Ectodermal cell (in vitro differentiated cells): ENCODE measurements at regions not wholly inside any gene's neighbourhood (a gene's known extent, or its start where the extent isn't known, plus 50 kb on each side); places are given as distances from the start of the nearest gene placed in this dataset.

ENCODE experiments used
- H3K27ac ChIP-seq: 2 replicates; pipeline ENCODE4 v1.7.0; 2013; ENCODE audit warnings: mild to moderate bottlenecking, low read depth, low read length; ENCODE audit not compliant: insufficient read depth, poor library complexity, severe bottlenecking
- H3K27me3 ChIP-seq: 2 replicates; pipeline ENCODE4 v1.7.0; 2013; ENCODE audit warnings: mild to moderate bottlenecking, low read length; ENCODE audit not compliant: insufficient read depth, control insufficient read depth, poor library complexity, severe bottlenecking
- H3K36me3 ChIP-seq: one replicate; pipeline ENCODE4 v1.7.0; 2013; ENCODE audit warnings: low read length; ENCODE audit not compliant: control insufficient read depth, insufficient read depth
- H3K4me1 ChIP-seq: one replicate; pipeline ENCODE4 v1.7.0; 2013; ENCODE audit warnings: low read length; ENCODE audit not compliant: control insufficient read depth, insufficient read depth
- H3K4me3 ChIP-seq: 2 replicates; pipeline ENCODE4 v1.7.0; 2013; ENCODE audit warnings: low read depth, low read length, control low read depth; ENCODE audit not compliant: insufficient read depth
- H3K9me3 ChIP-seq: 2 replicates; pipeline ENCODE4 v1.7.0; 2013; ENCODE audit warnings: mild to moderate bottlenecking, low read length, moderate library complexity; ENCODE audit not compliant: control insufficient read depth
- WGBS, 2 experiments: methylation state at CpG; one replicate each; pipeline ENCODE4 v1.1.7; 2013; ENCODE audit warnings: missing lambda C conversion rate in 2 of 2; 5-methylcytosine and 5-hydroxymethylcytosine counted together

DNA sequence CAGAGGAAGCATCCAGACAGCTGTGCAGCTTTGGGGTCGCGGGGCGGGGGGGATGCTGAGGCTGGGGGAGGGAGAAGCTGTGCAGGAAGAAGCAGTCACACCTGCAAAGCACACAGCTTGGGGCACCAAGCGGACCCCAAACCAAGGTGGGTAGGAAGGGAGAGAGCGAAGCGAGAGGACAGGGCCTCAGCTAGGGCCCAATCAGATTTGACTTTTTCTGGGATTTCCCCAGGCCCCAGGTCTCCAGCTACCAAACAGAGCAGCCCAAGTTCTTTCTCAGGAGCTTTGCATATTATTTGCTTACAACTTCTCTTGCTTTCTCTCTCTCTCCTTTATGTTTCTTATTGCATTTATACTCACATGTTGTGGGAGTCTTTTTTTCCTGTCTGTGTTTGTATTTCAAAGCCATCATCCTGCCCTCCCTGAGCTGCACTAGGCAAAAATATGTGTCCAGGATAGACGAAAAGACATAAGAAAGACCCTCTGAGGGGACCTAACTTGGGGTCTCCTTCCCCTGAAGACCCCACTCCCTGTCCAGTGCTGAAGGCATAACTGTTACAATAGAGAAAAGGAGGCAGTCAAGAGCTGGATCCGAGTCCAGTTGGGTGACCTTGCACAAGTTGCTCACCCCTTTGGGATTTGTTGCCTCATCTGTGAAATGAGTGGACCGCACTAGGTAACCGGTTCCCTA is 50.6 kb upstream of the SMNDC1 start:
- H3K9me3 ChIP-seq = no peaks in the 10 kb centered on the region
- no peaks in the 10 kb centered on the region for H3K27me3 ChIP-seq
- WGBS, 2 experiments = 88 to 89% methylated on average over 10 of the region's 10 CpGs
- H3K27ac ChIP-seq = no peak overlapping the region
- no peaks in the 10 kb centered on the region for H3K36me3 ChIP-seq
- H3K4me3 ChIP-seq = no peak overlapping the region
- H3K4me1 ChIP-seq = no peaks in the 10 kb centered on the region

- Histone ChIP-seq H3K9me3 (no peaks in the 10 kb centered on the region), H3K36me3 (no peaks in the 10 kb centered on the region), H3K4me1 (no peaks in the 10 kb centered on the region), H3K4me3 (no peak overlapping the region), H3K27me3 (no peaks in the 10 kb centered on the region), H3K27ac (no peak overlapping the region)
- WGBS, 2 experiments = 79 to 80% methylated on average over 9 of the region's 9 CpGs
Observed at GRCh38 chr10:110355922-110356627, 51.4 kb upstream of the SMNDC1 start.

- Histone ChIP-seq H3K36me3 (no peaks in the 10 kb centered on the region), H3K27me3 (no peaks in the 10 kb centered on the region), H3K9me3 (no peaks in the 10 kb centered on the region), H3K4me1 (no peaks in the 10 kb centered on the region), H3K4me3 (no peak overlapping the region), H3K27ac (no peak overlapping the region)
- WGBS, 2 experiments = 86 to 87% methylated on average over 19 of the region's 19 CpGs
Observed at GRCh38 chr10:110356628-110357245, 52.0 kb upstream of the SMNDC1 start.

GRCh38 chr10:110357252-110357780 is 52.6 kb upstream of the SMNDC1 start:
- no peaks in the 10 kb centered on the region for H3K27me3 ChIP-seq
- H3K9me3 ChIP-seq = no peaks in the 10 kb centered on the region
- H3K27ac ChIP-seq = no peak overlapping the region
- H3K4me3 ChIP-seq = no peak overlapping the region
- no peaks in the 10 kb centered on the region for H3K36me3 ChIP-seq
- WGBS, 2 experiments = 93 to 94% methylated on average over 17 of the region's 17 CpGs
- no peaks in the 10 kb centered on the region for H3K4me1 ChIP-seq

GRCh38 chr10:110357871-110358270 is 53.2 kb upstream of the SMNDC1 start:
- H3K36me3 ChIP-seq = no peaks in the 10 kb centered on the region
- H3K4me1 ChIP-seq = no peaks in the 10 kb centered on the region
- 93 to 94% methylated on average over 9 of the region's 9 CpGs for WGBS, 2 experiments
- no peak overlapping the region for H3K27ac ChIP-seq
- no peaks in the 10 kb centered on the region for H3K27me3 ChIP-seq
- no peaks in the 10 kb centered on the region for H3K9me3 ChIP-seq
- H3K4me3 ChIP-seq = no peak overlapping the region

DNA sequence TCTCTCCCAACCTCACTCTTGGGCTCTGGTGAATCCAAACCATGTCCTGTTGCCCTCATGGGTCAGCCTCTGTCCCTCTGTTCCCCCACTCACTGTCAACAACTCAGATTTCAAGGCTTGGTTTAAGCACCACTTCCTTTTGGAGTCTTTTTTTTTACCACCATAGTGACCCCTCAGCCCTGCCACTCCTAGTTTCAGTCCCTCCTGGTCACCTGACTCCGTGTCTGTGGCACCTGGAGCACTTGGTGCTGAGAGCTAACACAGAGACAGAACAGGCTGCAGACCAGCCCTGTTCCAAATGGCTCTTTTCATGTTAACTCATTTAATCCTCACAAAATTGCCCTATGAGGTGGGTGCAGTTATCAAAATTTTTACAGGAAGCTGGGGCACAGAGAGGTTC is 53.6 kb upstream of the SMNDC1 start:
- H3K27ac ChIP-seq = no peak overlapping the region
- H3K27me3 ChIP-seq = no peaks in the 10 kb centered on the region
- no peaks in the 10 kb centered on the region for H3K4me1 ChIP-seq
- no peak overlapping the region for H3K4me3 ChIP-seq
- 92 to 93% methylated on average over 1 of the region's 1 CpG for WGBS, 2 experiments
- no peaks in the 10 kb centered on the region for H3K9me3 ChIP-seq
- H3K36me3 ChIP-seq = no peaks in the 10 kb centered on the region

DNA sequence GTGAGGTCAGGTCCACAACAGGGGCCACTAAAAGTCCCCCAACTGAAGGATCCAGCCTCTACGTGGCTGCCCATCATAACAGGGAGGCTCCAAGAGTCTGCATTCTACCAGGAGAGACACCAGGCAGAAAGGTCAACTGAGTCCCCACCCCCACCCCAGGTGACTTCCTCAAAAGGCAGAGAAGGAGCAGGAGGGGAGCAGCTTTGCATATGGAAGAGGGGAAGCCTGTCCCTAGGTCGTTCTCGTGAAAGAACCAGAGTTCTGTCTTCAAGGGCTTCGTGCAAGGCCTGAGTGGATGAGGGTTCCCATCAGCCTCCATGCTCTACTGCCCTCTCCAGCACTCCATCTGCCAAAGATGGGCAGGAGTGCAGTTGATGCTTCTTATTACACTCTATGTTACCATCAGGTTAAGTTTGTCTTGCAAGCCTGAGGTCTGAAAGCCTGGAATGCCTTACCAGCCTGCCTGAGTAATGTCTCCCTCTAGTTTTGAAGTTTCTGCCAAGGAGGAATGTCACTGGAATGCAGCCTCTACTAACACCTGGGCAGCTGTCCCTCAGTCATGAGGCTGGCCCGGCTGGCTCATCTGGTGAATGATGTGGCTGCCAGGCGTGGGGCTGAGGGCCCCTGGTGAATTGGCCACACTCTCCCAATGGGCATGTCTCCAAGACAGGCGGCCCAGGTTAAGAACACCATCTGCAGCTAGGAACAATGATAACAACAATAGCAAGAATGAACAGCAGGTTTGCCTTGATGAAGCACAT is 54.3 kb upstream of the SMNDC1 start:
- Histone ChIP-seq H3K4me3 (no peak overlapping the region), H3K4me1 (no peaks in the 10 kb centered on the region), H3K9me3 (no peaks in the 10 kb centered on the region), H3K27me3 (no peaks in the 10 kb centered on the region), H3K27ac (no peak overlapping the region), H3K36me3 (no peaks in the 10 kb centered on the region)
- WGBS, 2 experiments = 62 to 67% methylated on average over 7 of the region's 7 CpGs

- no peak overlapping the region for H3K27ac ChIP-seq
Observed at GRCh38 chr10:110360857-110361474, 56.2 kb upstream of the SMNDC1 start.

GRCh38 chr10:110361800-110362456 is 57.2 kb upstream of the SMNDC1 start:
- Histone ChIP-seq H3K4me3 (no peak overlapping the region), H3K36me3 (no peaks in the 10 kb centered on the region), H3K27me3 (no peaks in the 10 kb centered on the region), H3K4me1 (no peaks in the 10 kb centered on the region), H3K9me3 (no peaks in the 10 kb centered on the region), H3K27ac (no peak overlapping the region)
- 56 to 72% methylated on average over 4 to 5 of the region's 5 CpGs for WGBS, 2 experiments

More at GRCh38 chr10:110360857-110361474, 56.2 kb upstream of the SMNDC1 start:
- no peaks in the 10 kb centered on the region for H3K9me3 ChIP-seq
- H3K27me3 ChIP-seq = no peaks in the 10 kb centered on the region
- no peaks in the 10 kb centered on the region for H3K36me3 ChIP-seq
- H3K4me1 ChIP-seq = no peaks in the 10 kb centered on the region
- 83 to 86% methylated on average over 5 of the region's 5 CpGs for WGBS, 2 experiments
- H3K4me3 ChIP-seq = no peak overlapping the region
